ENCODE measurements at regions not wholly inside any gene's neighbourhood (a gene's known extent, or its start where the extent isn't known, plus 50 kb on each side); places are given as distances from the start of the nearest gene placed in this dataset.
"Not testable (repeated sequence)": the region's sequence is repeated elsewhere in the genome, so short reads cannot be mapped to it uniquely, and the experiment has no call there.

DNA sequence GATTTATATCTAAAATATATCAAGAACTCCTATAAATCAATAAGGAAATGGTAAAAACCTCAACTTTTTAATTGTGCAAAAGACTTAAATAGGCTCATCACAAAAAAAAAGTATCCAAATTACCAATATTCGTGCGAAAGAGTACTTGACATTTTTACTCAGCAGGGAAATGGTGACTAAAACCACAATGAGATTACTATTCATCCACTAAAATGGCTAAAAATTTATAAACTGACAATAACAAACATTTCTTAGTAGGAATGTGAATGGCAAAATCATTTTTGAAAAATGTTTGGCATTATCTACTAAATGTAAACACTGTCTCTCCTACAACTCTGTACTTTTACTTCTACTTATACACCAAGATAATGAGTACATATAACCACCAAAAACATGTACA is 184.8 kb upstream of the RND3 start:
- no peak for DNase-seq (ENCODE audit: low read depth, low spot score)

- DNase-seq (ENCODE audit: low read depth, low spot score), result no peak
Observed at GRCh38 chr2:150669492-150669891, 182.0 kb upstream of the RND3 start.

DNA sequence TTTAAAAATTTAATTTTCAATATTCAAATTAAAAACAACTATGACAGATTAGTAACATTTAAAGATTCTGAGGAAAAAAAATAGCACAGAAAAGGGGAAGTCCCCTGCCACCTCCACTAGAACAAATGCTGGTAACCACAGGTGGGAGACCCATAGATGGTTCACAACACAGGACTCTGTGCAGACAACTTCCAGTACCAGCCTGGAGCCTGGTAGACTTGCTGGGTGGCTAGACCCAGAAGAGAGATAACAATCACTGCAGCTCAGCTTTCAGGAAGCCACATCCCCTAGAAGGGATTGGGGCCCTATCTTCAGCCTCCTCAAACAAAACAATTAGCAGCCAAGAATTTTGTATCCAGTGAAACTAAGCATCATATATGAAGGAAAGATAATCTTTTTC is 179.6 kb upstream of the RND3 start:
- DNase-seq (ENCODE audit: low read depth, low spot score), result not testable (repeated sequence)

- DNase-seq (ENCODE audit: low read depth, low spot score), result no peak
Observed at GRCh38 chr2:150663143-150663542, 175.7 kb upstream of the RND3 start.

DNA sequence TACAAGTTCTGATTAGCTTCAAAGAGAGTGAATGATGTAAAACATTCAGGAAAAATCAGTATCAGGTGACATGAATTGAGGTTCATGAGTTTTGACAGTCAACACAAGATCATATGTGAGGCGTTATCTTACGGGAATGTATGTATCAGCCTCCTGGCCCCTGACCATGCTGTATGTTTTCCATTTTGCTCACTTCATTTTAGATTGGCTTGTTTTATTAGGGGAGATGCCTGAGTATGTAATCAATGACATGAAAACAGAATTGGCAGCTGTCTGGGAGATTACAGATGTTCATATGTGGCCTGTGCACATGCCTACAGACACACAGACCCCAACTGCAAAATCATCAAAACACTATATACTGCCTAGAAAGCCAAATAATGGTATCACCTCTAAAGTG is 168.5 kb upstream of the RND3 start:
- no peak for DNase-seq (ENCODE audit: low read depth, low spot score)

DNA sequence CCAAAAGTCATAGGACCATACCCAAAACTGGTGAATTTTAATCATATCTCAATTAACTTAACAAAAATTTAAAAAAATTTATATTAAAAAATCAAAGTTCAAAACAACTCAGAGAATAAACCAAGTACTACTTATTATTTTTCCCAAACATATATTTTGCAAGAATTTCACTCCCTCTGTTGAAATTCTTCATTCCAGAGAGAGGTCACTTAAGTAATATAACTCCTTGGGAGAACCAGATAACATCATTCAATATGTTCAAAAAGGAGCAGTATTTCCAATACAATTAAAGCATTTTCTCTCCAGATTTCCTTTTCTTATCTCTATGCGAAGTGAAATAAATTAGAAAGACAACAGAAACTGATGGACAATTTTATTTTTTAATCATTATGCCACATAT is 165.9 kb upstream of the RND3 start:
- DNase-seq (ENCODE audit: low read depth, low spot score), result no peak

GRCh38 chr2:150647943-150648342 is 160.5 kb upstream of the RND3 start:
- no peak for DNase-seq (ENCODE audit: low read depth, low spot score)

- DNase-seq (ENCODE audit: low read depth, low spot score), result no peak
Observed at GRCh38 chr2:150646746-150647145, 159.3 kb upstream of the RND3 start.

- no peak for DNase-seq (ENCODE audit: low read depth, low spot score)
Observed at GRCh38 chr2:150644298-150645067, 157.0 kb upstream of the RND3 start.

DNA sequence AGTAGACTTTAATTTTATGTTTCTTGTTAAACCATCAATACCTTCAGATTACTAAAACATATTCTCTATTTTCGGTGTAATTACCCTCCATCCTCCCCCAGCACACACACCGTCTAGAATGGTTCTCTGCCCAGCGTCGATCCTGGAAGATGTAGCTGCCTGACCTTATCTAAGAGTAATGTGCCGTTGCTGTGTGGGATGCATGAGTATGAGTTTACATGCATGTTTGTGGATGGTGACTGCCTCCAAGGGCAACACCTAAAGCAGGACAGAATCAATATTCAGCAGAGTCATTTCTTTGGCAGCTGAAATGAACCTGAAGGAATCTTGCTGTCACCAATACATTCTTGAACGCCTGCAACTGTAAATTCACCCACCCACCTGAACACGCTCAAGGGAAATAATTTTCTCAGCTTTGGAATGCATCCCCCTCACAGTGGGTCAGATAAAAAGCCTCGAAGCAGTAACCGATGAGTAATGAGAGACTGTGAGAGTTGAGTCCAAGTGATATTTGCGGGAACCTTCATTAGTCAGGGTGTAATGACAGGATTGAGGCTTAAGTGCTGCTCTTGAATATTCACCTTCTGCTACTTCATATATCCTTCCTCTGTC is 155.8 kb upstream of the RND3 start:
- DNase-seq (ENCODE audit: low read depth, low spot score), result no peak

GRCh38 chr2:150640039-150640438 is 152.6 kb upstream of the RND3 start:
- DNase-seq (ENCODE audit: low read depth, low spot score), result no peak

- DNase-seq (ENCODE audit: low read depth, low spot score), result no peak
Observed at GRCh38 chr2:150639383-150639782, 151.9 kb upstream of the RND3 start.

- no peak for DNase-seq (ENCODE audit: low read depth, low spot score)
Observed at GRCh38 chr2:150631236-150631821, 143.9 kb upstream of the RND3 start.

DNA sequence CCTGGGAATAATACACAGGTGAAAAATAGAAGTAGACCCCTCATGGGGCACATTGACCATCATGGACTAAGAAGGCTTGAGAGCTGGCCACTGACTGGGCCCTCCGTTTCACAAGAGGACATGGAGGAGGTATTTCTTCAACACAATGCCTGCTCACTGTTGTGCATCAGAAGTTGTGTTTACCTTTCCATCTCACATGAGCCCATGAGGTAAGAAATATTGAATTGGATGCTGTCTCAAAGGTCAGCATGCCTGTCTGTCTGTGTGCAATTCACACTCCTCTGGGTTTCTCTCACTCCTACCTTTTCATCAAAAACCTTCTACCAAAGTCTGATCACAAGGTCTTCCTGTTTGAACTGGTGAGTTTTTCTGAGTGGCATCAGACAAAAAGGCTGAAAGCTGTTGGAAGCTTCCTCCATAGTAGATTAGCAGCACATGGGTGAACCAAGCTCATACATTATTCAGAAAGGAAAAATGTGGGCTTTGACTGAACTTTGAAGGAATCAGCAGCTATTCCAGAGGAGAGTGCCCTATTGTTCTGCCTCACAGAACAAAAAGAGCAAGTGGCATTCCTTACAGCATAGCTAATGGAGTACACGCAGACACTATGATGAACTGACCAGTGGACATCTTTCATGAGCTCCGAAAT is 143.2 kb upstream of the RND3 start:
- no peak for DNase-seq (ENCODE audit: low read depth, low spot score)

- no peak for DNase-seq (ENCODE audit: low read depth, low spot score)
Observed at GRCh38 chr2:150627526-150627925, 140.1 kb upstream of the RND3 start.

- DNase-seq (ENCODE audit: low read depth, low spot score), result no peak
Observed at GRCh38 chr2:150626934-150627411, 139.5 kb upstream of the RND3 start.

DNA sequence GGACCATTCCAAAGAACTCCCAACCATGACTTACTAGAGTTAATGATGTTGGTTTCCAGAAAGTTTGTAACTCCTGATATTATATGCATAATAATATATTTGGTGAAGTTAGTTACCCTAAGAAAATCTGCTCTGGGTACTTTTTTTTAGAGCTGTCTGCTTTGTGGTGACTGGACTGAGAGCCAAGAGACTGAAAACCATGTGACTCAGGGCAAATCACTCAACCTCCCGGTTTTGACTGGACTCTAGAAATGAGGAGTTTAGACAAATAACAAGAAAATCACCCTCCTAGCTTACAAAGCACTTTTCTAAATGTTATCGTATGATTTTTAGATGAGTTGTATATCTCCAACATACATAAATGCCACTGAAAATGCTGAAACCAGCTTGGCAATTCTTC is 138.3 kb upstream of the RND3 start:
- no peak for DNase-seq (ENCODE audit: low read depth, low spot score)

- no peak for DNase-seq (ENCODE audit: low read depth, low spot score)
Observed at GRCh38 chr2:150625303-150625702, 137.8 kb upstream of the RND3 start.

DNA sequence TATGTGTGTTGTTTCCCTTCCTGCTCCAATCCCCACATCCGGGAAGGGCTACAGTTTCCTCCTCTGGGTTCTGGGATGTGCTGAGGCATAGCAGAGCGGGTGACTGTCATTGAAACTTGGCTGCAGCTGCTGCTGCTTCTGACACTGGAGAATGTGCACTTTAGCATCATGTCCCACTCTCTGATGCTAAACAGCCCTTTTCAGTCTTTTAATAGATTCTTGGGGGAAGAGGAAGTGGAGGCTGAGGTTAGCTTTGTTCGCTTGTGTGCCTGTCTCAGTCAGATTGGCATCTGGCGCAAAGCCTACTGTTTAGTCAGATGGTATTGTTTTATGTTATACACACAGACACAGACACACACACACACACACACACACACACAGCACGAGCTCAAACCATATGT is 136.5 kb upstream of the RND3 start:
- peak; percentile 72 for DNase-seq (ENCODE audit: low read depth, low spot score)

GRCh38 chr2:150621526-150622213 is 134.2 kb upstream of the RND3 start:
- DNase-seq (ENCODE audit: low read depth, low spot score), result peak; percentile 49

DNA sequence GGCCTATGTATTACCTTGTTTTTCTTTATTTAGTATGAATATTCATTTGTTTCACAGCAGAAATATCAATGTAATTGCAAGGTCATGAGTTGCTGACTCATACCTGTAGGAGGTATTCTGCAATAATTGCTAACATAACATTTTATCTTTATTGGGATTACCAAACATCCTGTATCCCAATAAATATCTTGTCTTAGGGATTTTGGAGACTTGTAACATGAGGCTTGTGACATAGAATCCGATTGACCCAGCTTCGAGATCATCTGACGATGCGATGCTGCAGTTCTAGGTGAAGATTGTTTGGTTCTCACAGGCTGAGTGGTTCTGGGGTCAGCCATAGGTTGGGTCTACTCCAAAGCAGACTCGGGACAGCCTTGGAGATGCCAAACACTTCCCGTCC is 133.4 kb upstream of the RND3 start:
- no peak for DNase-seq (ENCODE audit: low read depth, low spot score)

GRCh38 chr2:150620416-150620815 is 132.9 kb upstream of the RND3 start:
- no peak for DNase-seq (ENCODE audit: low read depth, low spot score)
